ENCODE measurements at regions not wholly inside any gene's neighbourhood (a gene's known extent, or its start where the extent isn't known, plus 50 kb on each side); places are given as distances from the start of the nearest gene placed in this dataset.

DNA sequence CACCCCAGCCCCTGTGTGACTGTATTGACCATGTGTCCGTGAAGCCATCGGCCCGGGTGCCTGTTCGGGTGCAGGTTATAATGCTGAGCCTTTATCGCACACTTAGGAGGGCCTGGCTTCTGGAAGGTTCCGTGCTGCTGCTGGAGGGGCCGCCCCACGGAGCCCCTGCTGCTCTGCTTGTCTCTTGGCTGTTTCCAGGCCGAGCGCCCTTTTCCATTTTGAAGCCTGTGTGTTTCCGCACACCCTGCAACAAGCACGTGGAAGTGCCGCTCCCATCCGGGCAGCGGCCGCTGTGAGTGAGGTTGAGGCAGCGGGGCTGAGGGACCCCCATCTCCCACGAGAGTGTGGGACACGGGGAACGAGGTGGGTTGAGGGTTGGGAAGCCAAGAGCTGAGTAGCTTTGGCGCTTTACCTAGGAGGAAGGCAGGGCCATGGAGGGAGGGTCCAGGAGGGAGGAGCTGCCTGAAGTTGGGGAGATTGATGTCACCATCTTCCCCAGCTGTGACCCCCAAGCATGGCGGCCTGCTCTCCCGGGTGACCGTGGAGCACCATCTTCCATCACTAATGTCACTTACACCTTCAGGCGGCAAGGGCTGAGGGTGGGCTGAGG, 200.1 kb upstream of the GSE1 start:
- no peak overlapping the region for H3K4me2 ChIP-seq (ENCODE audit: insufficient read depth, insufficient read length, low read length)
- no CpG with 5 or more reads among the region's 25 CpGs for WGBS (ENCODE audit: extremely low coverage, insufficient read length, low lambda C conversion rate)
- no peak overlapping the region for H3K27ac Mint-ChIP-seq
- no peak overlapping the region; the same call in 1 of the 2 replicates for H3K14ac ChIP-seq (ENCODE audit: insufficient read depth, low read length)
- TF ChIP-seq, protein P1, sequence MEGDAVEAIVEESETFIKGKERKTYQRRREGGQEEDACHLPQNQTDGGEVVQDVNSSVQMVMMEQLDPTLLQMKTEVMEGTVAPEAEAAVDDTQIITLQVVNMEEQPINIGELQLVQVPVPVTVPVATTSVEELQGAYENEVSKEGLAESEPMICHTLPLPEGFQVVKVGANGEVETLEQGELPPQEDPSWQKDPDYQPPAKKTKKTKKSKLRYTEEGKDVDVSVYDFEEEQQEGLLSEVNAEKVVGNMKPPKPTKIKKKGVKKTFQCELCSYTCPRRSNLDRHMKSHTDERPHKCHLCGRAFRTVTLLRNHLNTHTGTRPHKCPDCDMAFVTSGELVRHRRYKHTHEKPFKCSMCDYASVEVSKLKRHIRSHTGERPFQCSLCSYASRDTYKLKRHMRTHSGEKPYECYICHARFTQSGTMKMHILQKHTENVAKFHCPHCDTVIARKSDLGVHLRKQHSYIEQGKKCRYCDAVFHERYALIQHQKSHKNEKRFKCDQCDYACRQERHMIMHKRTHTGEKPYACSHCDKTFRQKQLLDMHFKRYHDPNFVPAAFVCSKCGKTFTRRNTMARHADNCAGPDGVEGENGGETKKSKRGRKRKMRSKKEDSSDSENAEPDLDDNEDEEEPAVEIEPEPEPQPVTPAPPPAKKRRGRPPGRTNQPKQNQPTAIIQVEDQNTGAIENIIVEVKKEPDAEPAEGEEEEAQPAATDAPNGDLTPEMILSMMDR (conservative IDR thresholded peaks at IDR 0.05) = no peak
- H4K91ac ChIP-seq (ENCODE audit: insufficient read length, low read depth, low read length) = no peak overlapping the region
- H3K27me3 Mint-ChIP-seq (ENCODE audit: low read depth) = no peaks in the 10 kb centered on the region
- no peak overlapping the region for H4K5ac ChIP-seq (ENCODE audit: insufficient read length, low read depth, low read length)
- H2AK5ac ChIP-seq (ENCODE audit: insufficient read length, low read length) = no peak overlapping the region
- H3K4ac ChIP-seq (ENCODE audit: low read depth, low read length) = no peak overlapping the region
- no peak overlapping the region for H2BK20ac ChIP-seq (ENCODE audit: low read depth, low read length, poor library complexity, severe bottlenecking)
- H3K36me3 Mint-ChIP-seq (ENCODE audit: insufficient read depth in 1 of 3, low read depth in 3 of 3) = no peaks in the 10 kb centered on the region
- H3K27ac ChIP-seq (ENCODE audit: insufficient read length, low read depth, low read length) = no peak overlapping the region
- no peaks in the 10 kb centered on the region for H3K23me2 ChIP-seq (ENCODE audit: insufficient read length, low read depth, low read length, poor library complexity, severe bottlenecking)
- H2BK15ac ChIP-seq (ENCODE audit: low read depth, low read length) = no peak overlapping the region
- no peaks in the 10 kb centered on the region for H3K79me2 ChIP-seq (ENCODE audit: insufficient read depth, low read length)
- DNase-seq = no peak
- no peak overlapping the region for H2BK12ac ChIP-seq (ENCODE audit: insufficient read length, low read depth, low read length)
- H2BK5ac ChIP-seq (ENCODE audit: insufficient read length, low read length) = no peak overlapping the region
- no peak overlapping the region for H3K18ac ChIP-seq (ENCODE audit: insufficient read length, low read depth, low read length)
- H2AFZ ChIP-seq (ENCODE audit: low read length) = no peak overlapping the region
- H3K23ac ChIP-seq (ENCODE audit: insufficient read length, low read depth, low read length) = no peak overlapping the region
- peaks cover 0 to 3% of the 10 kb centered on the region in 2 experiments; a peak in 1 of 5 replicates for H3K9me3 Mint-ChIP-seq
- no peak overlapping the region for H4K8ac ChIP-seq (replicated peaks; ENCODE audit: insufficient read length, low read depth, low read length)
- H3K4me3 Mint-ChIP-seq = no peak overlapping the region
- H3K9me3 ChIP-seq (ENCODE audit: control insufficient read depth, low read depth, low read length) = no peaks in the 10 kb centered on the region
- no peaks in the 10 kb centered on the region for H3K4me1 Mint-ChIP-seq
- no peak overlapping the region for H2BK120ac ChIP-seq (ENCODE audit: low read depth, low read length, poor library complexity, severe bottlenecking)
- no peaks in the 10 kb centered on the region for H3K27me3 ChIP-seq (ENCODE audit: insufficient read depth, low read length)
- H3T11ph ChIP-seq (ENCODE audit: low read length) = no peak overlapping the region
- no peaks in the 10 kb centered on the region for H3K4me1 ChIP-seq (ENCODE audit: insufficient read depth, low read length)
- no peak overlapping the region for H3K9ac ChIP-seq (ENCODE audit: extremely low read depth, insufficient read length, low read length)
- no peaks in the 10 kb centered on the region for H3K79me1 ChIP-seq (ENCODE audit: insufficient read depth, low read depth, low read length, poor library complexity, severe bottlenecking)
- H4K20me1 ChIP-seq (ENCODE audit: control insufficient read depth, insufficient read depth, insufficient read length) = no peaks in the 10 kb centered on the region
- no peak overlapping the region for H3K56ac ChIP-seq (ENCODE audit: insufficient read length, low read depth, low read length)

Measured in H9 (cell line).